Neural progenitor cell (in vitro differentiated cells): ENCODE measurements at regions not wholly inside any gene's neighbourhood (a gene's known extent, or its start where the extent isn't known, plus 50 kb on each side); places are given as distances from the start of the nearest gene placed in this dataset.

ENCODE experiments used
- DNase-seq: peaks from one replicate; pipeline ENCODE4 v3.0.0-alpha.2; 2016; ENCODE audit warnings: low spot score
- H2AFZ ChIP-seq: fragments of 200-600 bp; sonication (generic); replicated peaks from 2 replicates; pipeline ENCODE4 v1.6.1; 2016; ENCODE audit warnings: antibody characterized with exemption
- H3F3A ChIP-seq: fragments of 200-600 bp; sonication (generic); 2 replicates; pipeline ENCODE4 v1.6.1; 2016; ENCODE audit warnings: antibody characterized with exemption, low read depth
- H3K27ac ChIP-seq: fragments of 200-600 bp; sonication (generic); 2 replicates; pipeline ENCODE4 v1.5.1; 2016; ENCODE audit warnings: mild to moderate bottlenecking
- H3K27me3 ChIP-seq: fragments of 200-600 bp; sonication (generic); 2 replicates; pipeline ENCODE4 v1.6.1; 2016; ENCODE audit warnings: mild to moderate bottlenecking, moderate library complexity
- H3K36me3 ChIP-seq: fragments of 200-600 bp; sonication (generic); 2 replicates; pipeline ENCODE4 v1.5.1; 2016
- H3K4me1 ChIP-seq: fragments of 200-600 bp; sonication (generic); 2 replicates; pipeline ENCODE4 v1.6.1; 2016; ENCODE audit warnings: mixed run types
- H3K4me2 ChIP-seq: fragments of 200-600 bp; sonication (generic); 2 replicates; pipeline ENCODE4 v1.6.1; 2016
- H3K4me3 ChIP-seq: fragments of 200-600 bp; sonication (generic); 2 replicates; pipeline ENCODE4 v1.5.1; 2016
- H3K79me2 ChIP-seq: fragments of 200-600 bp; sonication (generic); 2 replicates; pipeline ENCODE4 v1.6.1; 2016; ENCODE audit warnings: low read depth
- H3K9ac ChIP-seq: fragments of 200-600 bp; sonication (generic); 2 replicates; pipeline ENCODE4 v1.6.1; 2016
- H3K9me3 ChIP-seq: fragments of 200-600 bp; sonication (generic); 2 replicates; pipeline ENCODE4 v1.5.1; 2016; ENCODE audit warnings: low read depth
- H4K20me1 ChIP-seq: fragments of 200-600 bp; sonication (generic); 2 replicates; pipeline ENCODE4 v1.6.1; 2016; ENCODE audit warnings: low read depth
- H3K27ac Mint-ChIP-seq: 3 replicates; pipeline ENCODE4 v1.8.0; 2021; ENCODE audit warnings: mixed read lengths
- H3K27me3 Mint-ChIP-seq: 2 replicates; pipeline ENCODE4 v1.8.0; 2022; ENCODE audit warnings: low read depth, mild to moderate bottlenecking, inconsistent platforms, moderate library complexity, mixed read lengths; ENCODE audit not compliant: insufficient read depth
- H3K36me3 Mint-ChIP-seq: 3 replicates; pipeline ENCODE4 v1.8.0; 2021; ENCODE audit warnings: mixed read lengths
- H3K4me1 Mint-ChIP-seq: 3 replicates; pipeline ENCODE4 v1.8.0; 2021; ENCODE audit warnings: mixed read lengths
- H3K4me3 Mint-ChIP-seq: 3 replicates; pipeline ENCODE4 v1.8.0; 2021; ENCODE audit warnings: mild to moderate bottlenecking, moderate library complexity, mixed read lengths
- H3K9me3 Mint-ChIP-seq: 3 replicates; pipeline ENCODE4 v1.8.0; 2020; ENCODE audit warnings: mixed read lengths
- CTCF ChIP-seq: fragments of 200-600 bp; sonication (generic); IDR thresholded peaks from 2 replicates; pipeline ENCODE4 v1.5.1; 2017; ENCODE audit warnings: antibody characterized with exemption, mild to moderate bottlenecking
- EZH2 ChIP-seq: fragments of 200-600 bp; sonication (generic); IDR thresholded peaks from 2 replicates; pipeline ENCODE4 v1.6.1; 2017; ENCODE audit warnings: antibody characterized with exemption, mild to moderate bottlenecking, moderate library complexity
- EZH2phosphoT487 ChIP-seq: fragments of 200-600 bp; sonication (generic); IDR thresholded peaks from 2 replicates; pipeline ENCODE4 v1.6.1; 2017; ENCODE audit warnings: antibody characterized with exemption

DNA sequence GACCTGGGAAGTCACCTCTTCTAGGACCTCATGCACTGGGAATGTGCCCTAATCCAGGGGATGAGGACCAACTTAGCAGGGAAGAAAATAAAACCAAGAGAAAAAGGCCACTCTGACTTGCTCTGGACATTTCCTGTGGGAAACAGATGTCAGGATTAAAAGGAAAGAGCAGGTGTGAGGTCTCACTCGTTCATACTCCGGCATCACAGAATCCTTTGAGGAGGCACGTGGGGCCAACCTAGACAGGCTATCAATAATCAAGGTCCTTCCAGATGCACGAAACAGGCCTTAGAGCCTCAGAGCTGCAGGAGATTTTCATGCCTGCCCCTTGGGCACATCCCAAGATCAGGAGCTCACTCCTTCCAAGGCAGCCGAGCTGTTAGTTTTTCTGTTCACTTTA, 321.5 kb upstream of the CCL2 start:
- Histone ChIP-seq H3K9ac (no peak overlapping the region), H3K79me2 (no peaks in the 10 kb centered on the region), H3K4me3 (no peak overlapping the region), H3K36me3 (no peaks in the 10 kb centered on the region), H2AFZ (no peak overlapping the region), H3K9me3 (no peaks in the 10 kb centered on the region), H3K4me2 (no peak overlapping the region), H3F3A (peaks cover 15% of the 10 kb centered on the region), H3K27ac (no peak overlapping the region), H3K27me3 (no peaks in the 10 kb centered on the region), H4K20me1 (no peaks in the 10 kb centered on the region), H3K4me1 (peaks cover 19% of the 10 kb centered on the region)
- TF ChIP-seq CTCF (no peak), EZH2 (no peak), EZH2phosphoT487 (no peak)
- Mint-ChIP-seq H3K4me1 (peaks cover 42% of the 10 kb centered on the region), H3K27me3 (peaks cover 8% of the 10 kb centered on the region), H3K4me3 (no peak overlapping the region), H3K36me3 (no peaks in the 10 kb centered on the region), H3K9me3 (peaks cover 2% of the 10 kb centered on the region), H3K27ac (no peak overlapping the region)
- DNase-seq: no peak

DNA sequence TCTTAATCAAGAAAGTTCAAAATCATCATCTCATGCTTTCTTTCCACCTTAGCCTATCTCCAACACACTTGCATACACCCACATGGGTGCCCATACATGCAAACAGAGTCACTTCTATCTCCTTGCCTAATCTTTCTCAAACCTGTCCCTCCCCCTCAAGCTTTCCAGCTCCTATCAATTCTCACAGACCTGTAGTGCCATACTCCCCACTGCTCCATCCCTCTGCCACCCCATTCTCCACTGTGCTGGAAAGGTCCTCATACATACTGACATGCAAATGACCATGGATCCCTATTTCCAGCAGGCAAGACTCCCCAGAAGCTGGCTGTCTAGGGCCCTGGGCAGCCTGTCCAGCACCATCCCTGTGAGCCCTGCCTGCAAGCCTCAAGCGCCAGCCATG, 320.4 kb upstream of the CCL2 start:
- Histone ChIP-seq H4K20me1 (no peaks in the 10 kb centered on the region), H3K9me3 (no peaks in the 10 kb centered on the region), H3F3A (peaks cover 5% of the 10 kb centered on the region), H3K4me3 (no peak overlapping the region), H3K79me2 (no peaks in the 10 kb centered on the region), H3K4me2 (no peak overlapping the region), H3K4me1 (peaks cover 8% of the 10 kb centered on the region), H3K36me3 (no peaks in the 10 kb centered on the region), H3K9ac (no peak overlapping the region), H3K27me3 (no peaks in the 10 kb centered on the region), H3K27ac (no peak overlapping the region), H2AFZ (no peak overlapping the region)
- DNase-seq: no peak
- Mint-ChIP-seq H3K27ac (no peak overlapping the region), H3K36me3 (no peaks in the 10 kb centered on the region), H3K4me1 (peaks cover 36% of the 10 kb centered on the region), H3K27me3 (peaks cover 8% of the 10 kb centered on the region), H3K4me3 (no peak overlapping the region), H3K9me3 (peaks cover 2% of the 10 kb centered on the region)
- no peak for TF ChIP-seq EZH2phosphoT487
- TF ChIP-seq EZH2: no peak
- no peak for TF ChIP-seq CTCF

- Histone ChIP-seq H3K4me3 (no peak overlapping the region), H3K9ac (no peak overlapping the region), H3F3A (no peaks in the 10 kb centered on the region), H3K27ac (no peak overlapping the region), H2AFZ (no peak overlapping the region), H4K20me1 (no peaks in the 10 kb centered on the region), H3K27me3 (no peaks in the 10 kb centered on the region), H3K36me3 (no peaks in the 10 kb centered on the region), H3K9me3 (no peaks in the 10 kb centered on the region), H3K4me2 (no peak overlapping the region), H3K4me1 (peaks cover 3% of the 10 kb centered on the region), H3K79me2 (no peaks in the 10 kb centered on the region)
- DNase-seq: no peak
- Mint-ChIP-seq H3K4me1 (peaks cover 28% of the 10 kb centered on the region), H3K27me3 (peaks cover 11% of the 10 kb centered on the region), H3K36me3 (no peaks in the 10 kb centered on the region), H3K27ac (peak overlapping the region; percentile 57), H3K4me3 (no peak overlapping the region), H3K9me3 (no peaks in the 10 kb centered on the region)
- TF ChIP-seq EZH2: no peak
- no peak for TF ChIP-seq CTCF
- no peak for TF ChIP-seq EZH2phosphoT487
Observed at GRCh38 chr17:33935822-33936221, 319.3 kb upstream of the CCL2 start.

GRCh38 chr17:33936764-33937163, 318.3 kb upstream of the CCL2 start:
- Mint-ChIP-seq H3K27ac (no peak overlapping the region), H3K36me3 (no peaks in the 10 kb centered on the region)

More at GRCh38 chr17:33936764-33937163, 318.3 kb upstream of the CCL2 start:
- H3F3A ChIP-seq: no peaks in the 10 kb centered on the region
- H3K27ac ChIP-seq: no peak overlapping the region
- no peaks in the 10 kb centered on the region for H4K20me1 ChIP-seq
- no peak overlapping the region for H3K9ac ChIP-seq
- DNase-seq: no peak
- Mint-ChIP-seq H3K27me3 (peaks cover 10% of the 10 kb centered on the region), H3K4me1 (peaks cover 28% of the 10 kb centered on the region), H3K9me3 (no peaks in the 10 kb centered on the region), H3K4me3 (no peak overlapping the region)
- H3K4me2 ChIP-seq: no peak overlapping the region
- peaks cover 3% of the 10 kb centered on the region for H3K4me1 ChIP-seq
- TF ChIP-seq EZH2: no peak
- TF ChIP-seq EZH2phosphoT487: no peak
- TF ChIP-seq CTCF: no peak
- H2AFZ ChIP-seq: no peak overlapping the region
- no peaks in the 10 kb centered on the region for H3K79me2 ChIP-seq
- no peaks in the 10 kb centered on the region for H3K36me3 ChIP-seq
- H3K27me3 ChIP-seq: no peaks in the 10 kb centered on the region
- H3K4me3 ChIP-seq: no peak overlapping the region
- H3K9me3 ChIP-seq: no peaks in the 10 kb centered on the region
